Activated CD8-positive, alpha-beta memory T cell treated with anti-CD3 and anti-CD28 coated beads, Interleukin-2, amount 50 U/mL, for 48 hours (primary cell): ENCODE measurements at regions not wholly inside any gene's neighbourhood (a gene's known extent, or its start where the extent isn't known, plus 50 kb on each side); places are given as distances from the start of the nearest gene placed in this dataset.

Source experiments
- DNase-seq: peaks from one replicate; pipeline ENCODE4 v3.0.0-alpha.2; 2020

GRCh38 chr12:67161322-67161918 lies 107.7 kb upstream of the CAND1 start:
- DNase-seq: no peak

GRCh38 chr12:67173258-67173657 lies 95.9 kb upstream of the CAND1 start:
- DNase-seq: no peak

GRCh38 chr12:67182551-67182950 lies 86.6 kb upstream of the CAND1 start:
- no peak for DNase-seq

- no peak for DNase-seq
Observed at GRCh38 chr12:67193704-67194103, 75.5 kb upstream of the CAND1 start.

- no peak for DNase-seq
Observed at GRCh38 chr12:67200386-67200785, 68.8 kb upstream of the CAND1 start.

GRCh38 chr12:67202011-67202677 lies 67.0 kb upstream of the CAND1 start:
- DNase-seq: no peak

- DNase-seq: no peak
Observed at GRCh38 chr12:67202678-67203012, 66.5 kb upstream of the CAND1 start.

GRCh38 chr12:67208281-67209067 lies 60.7 kb upstream of the CAND1 start:
- DNase-seq: no peak

GRCh38 chr12:67211029-67211428 lies 58.1 kb upstream of the CAND1 start:
- DNase-seq: no peak

- DNase-seq: no peak
Observed at GRCh38 chr12:67211494-67211893, 57.7 kb upstream of the CAND1 start.

GRCh38 chr12:67217647-67218046 lies 51.5 kb upstream of the CAND1 start:
- DNase-seq: no peak
